Stimulated activated CD4-positive, alpha-beta T cell treated with anti-CD3 and anti-CD28 coated beads, Interleukin-2, amount 100 ng/mL, for 24 hours (primary cell): ENCODE measurements at regions not wholly inside any gene's neighbourhood (a gene's known extent, or its start where the extent isn't known, plus 50 kb on each side); places are given as distances from the start of the nearest gene placed in this dataset.
"Not testable (repeated sequence)": the region's sequence is repeated elsewhere in the genome, so short reads cannot be mapped to it uniquely, and the experiment has no call there.

ENCODE experiments used
- DNase-seq, 2 donors: peaks; one replicate each; pipeline ENCODE4 v3.0.0-alpha.2; 2020

GRCh38 chr18:71038196-71038595 is 749.4 kb downstream of the SOCS6 start:
- DNase-seq, result no peak

- no peak for DNase-seq
These were observed 747.9 kb downstream of the SOCS6 start for GRCh38 chr18:71036783-71037182.

GRCh38 chr18:71031296-71032191 is 742.7 kb downstream of the SOCS6 start:
- not testable (repeated sequence) for DNase-seq

- not testable (repeated sequence) for DNase-seq
These were observed 741.2 kb downstream of the SOCS6 start for GRCh38 chr18:71030085-71030484.

GRCh38 chr18:71028285-71028762 is 739.5 kb downstream of the SOCS6 start:
- DNase-seq, result no peak

- no peak for DNase-seq
These were observed 738.7 kb downstream of the SOCS6 start for GRCh38 chr18:71027531-71027930.

GRCh38 chr18:71025505-71026225 is 736.8 kb downstream of the SOCS6 start:
- DNase-seq, result no peak

GRCh38 chr18:71022389-71022788 is 733.5 kb downstream of the SOCS6 start:
- DNase-seq, result no peak

GRCh38 chr18:71021030-71021362 is 732.2 kb downstream of the SOCS6 start:
- DNase-seq, result no peak

- DNase-seq, result no peak
These were observed 731.6 kb downstream of the SOCS6 start for GRCh38 chr18:71020342-71021029.

GRCh38 chr18:71018816-71019215 is 730.0 kb downstream of the SOCS6 start:
- no peak for DNase-seq

GRCh38 chr18:71012789-71013188 is 723.9 kb downstream of the SOCS6 start:
- DNase-seq, result no peak

- DNase-seq, result no peak
These were observed 722.5 kb downstream of the SOCS6 start for GRCh38 chr18:71011389-71011788.

- no peak for DNase-seq
These were observed 719.4 kb downstream of the SOCS6 start for GRCh38 chr18:71008257-71008656.

- no peak for DNase-seq
These were observed 712.8 kb downstream of the SOCS6 start for GRCh38 chr18:71001597-71001996.

GRCh38 chr18:70998490-70998889 is 709.6 kb downstream of the SOCS6 start:
- no peak for DNase-seq

- DNase-seq, result no peak
These were observed 705.3 kb downstream of the SOCS6 start for GRCh38 chr18:70994116-70994515.

- DNase-seq, result no peak
These were observed 702.7 kb downstream of the SOCS6 start for GRCh38 chr18:70991577-70991976.

GRCh38 chr18:70985948-70986347 is 697.1 kb downstream of the SOCS6 start:
- no peak for DNase-seq

GRCh38 chr18:70982292-70982691 is 693.4 kb downstream of the SOCS6 start:
- DNase-seq, result no peak

GRCh38 chr18:70981400-70982140 is 692.7 kb downstream of the SOCS6 start:
- DNase-seq, result no peak

GRCh38 chr18:70973626-70974025 is 684.8 kb downstream of the SOCS6 start:
- DNase-seq, result no peak

GRCh38 chr18:70966419-70966818 is 677.6 kb downstream of the SOCS6 start:
- no peak for DNase-seq
